T47D (cell line): ENCODE measurements at regions not wholly inside any gene's neighbourhood (a gene's known extent, or its start where the extent isn't known, plus 50 kb on each side); places are given as distances from the start of the nearest gene placed in this dataset.

ENCODE experiments used
- DNase-seq, 2 experiments: peaks; one replicate each; pipeline versions ENCODE4 v3.0.0 to v3.0.0-alpha.2; 2011 to 2012; ENCODE audit warnings: low read depth in 1 of 2, low spot score in 1 of 2
- JUND ChIP-seq: IDR thresholded peaks from 2 replicates; pipeline ENCODE4 v1.6.1; 2012; ENCODE audit warnings: low read depth
- in situ Hi-C: cut with HindIII; loops from 2 replicates; pipeline ENCODE4 v1.10.0; 2016; ENCODE audit warnings: low sequenced_read_pairs, low pct_unique_long_range_greater_than_20kb

DNA sequence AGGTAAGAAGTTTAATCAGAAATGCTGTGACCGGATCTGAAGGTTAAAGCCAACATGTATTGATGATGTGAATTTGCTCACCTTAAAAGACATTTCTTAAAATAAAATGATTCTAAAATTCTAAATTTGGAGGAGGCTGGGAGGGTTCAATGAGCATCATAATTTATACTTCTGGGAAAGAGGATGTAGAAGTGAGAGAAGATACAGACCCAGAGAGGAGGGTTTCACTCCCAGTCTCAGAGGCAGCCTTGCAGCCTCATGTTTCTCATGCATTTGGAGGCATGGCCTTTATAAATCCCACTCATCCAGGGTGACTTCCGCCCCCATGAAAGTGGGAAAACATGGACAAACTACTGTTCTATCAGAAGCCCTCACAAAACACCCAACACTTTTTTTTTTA lies 305.6 kb upstream of the PITRM1 start:
- no peak for TF ChIP-seq JUND

DNA sequence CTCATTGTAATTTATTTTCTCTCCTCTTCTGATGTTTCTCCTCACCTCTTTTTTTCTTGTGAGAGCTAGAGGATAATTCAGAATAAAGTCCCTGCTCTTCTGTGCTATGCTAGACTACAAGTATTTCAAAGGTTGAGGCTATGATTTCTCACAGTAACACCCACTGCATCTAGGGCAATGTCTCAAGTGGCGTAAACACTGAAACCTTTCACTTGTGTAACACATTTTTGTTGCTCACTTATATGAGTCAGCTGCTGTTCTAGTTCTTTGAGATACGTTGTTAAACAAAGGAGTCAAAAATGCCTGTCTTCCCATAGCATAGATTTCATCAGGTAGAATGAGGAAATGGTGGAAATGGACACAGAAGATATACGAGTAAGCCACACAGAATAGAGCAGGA lies 305.1 kb upstream of the PITRM1 start:
- in situ Hi-C loops = no loop called here
- DNase-seq = peak in 1 of 2 experiments; percentile 38
- TF ChIP-seq JUND = no peak

More for the DNA sequence above, 305.6 kb upstream of the PITRM1 start:
- DNase-seq = no peak
- in situ Hi-C loops = no loop called here

DNA sequence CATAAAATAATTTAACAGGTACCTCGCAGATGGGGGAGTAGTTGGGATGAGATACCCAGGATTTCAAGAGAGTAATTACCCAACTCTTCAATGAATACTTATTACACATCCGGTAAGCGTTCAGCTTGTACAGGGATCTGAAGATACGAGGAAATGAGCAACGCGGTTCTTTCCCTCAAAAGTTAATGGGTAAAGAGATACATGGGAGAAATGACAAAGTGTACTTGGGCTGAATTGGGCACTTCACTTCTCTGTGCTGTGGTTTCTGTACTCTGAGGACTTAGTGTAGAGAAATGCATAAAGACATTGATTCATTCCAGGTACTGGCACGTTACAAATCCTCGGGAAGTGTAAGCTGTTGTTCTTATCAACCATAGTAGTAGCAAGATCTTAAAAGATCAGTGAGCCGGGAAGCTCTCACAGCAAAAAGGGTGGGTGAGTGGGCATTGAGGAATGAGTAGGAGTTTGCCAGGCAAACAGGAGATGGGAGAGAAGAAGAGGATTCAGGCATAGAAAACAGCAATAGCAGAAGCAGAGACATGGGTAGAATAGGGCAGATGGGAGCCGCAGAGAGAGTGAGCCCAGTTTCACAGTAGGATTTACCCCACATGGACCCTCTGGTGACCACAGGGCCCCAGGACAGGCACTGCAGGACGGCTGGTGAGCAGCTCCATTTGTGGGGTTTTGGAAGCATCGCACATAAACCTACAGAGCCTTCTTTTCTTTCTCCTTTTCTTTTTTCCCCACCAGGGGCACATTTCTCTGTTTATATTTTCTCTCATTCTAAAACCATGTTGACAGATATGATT lies 304.3 kb upstream of the PITRM1 start:
- DNase-seq = no peak
- TF ChIP-seq JUND = no peak
- in situ Hi-C loops = no loop called here

DNA sequence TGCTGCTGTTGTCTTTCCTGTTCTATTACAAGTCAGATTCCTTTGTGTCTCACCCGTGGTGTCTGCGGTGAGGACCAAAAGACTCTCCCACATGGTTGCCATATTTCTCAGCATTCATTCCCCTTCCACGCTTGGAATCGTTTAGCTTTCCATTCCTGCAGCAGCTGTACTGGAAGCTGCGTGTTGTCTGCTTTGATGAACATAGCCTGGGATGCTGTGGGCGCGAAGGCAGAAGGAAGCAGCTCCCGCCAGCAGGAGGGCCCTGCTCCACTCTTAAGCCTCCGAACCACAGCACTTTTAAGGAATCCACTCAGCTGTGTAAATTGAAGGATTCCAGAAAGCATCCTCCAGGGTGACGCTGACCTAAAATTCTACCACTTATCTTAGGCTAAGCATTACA lies 303.6 kb upstream of the PITRM1 start:
- no peak for TF ChIP-seq JUND
- in situ Hi-C loops = no loop called here
- DNase-seq = no peak

DNA sequence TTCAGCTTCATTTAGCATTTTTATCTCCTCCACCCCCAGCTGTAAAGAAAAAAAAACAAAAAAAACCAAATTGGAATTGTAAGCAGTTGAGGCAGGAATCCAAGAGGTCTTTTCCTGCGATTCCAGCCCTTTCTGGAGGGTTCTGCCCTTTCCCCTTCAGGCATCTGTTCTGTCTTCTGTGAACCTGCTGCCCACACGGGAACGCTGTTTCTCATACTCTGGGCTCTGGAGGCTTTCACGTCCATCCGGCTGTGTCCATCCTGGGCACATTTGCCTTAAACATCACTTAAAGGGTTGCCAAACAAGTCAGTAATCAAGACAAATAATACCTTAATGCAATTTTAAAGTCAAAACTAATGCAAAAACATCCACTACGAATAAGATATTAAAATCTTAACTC lies 302.8 kb upstream of the PITRM1 start:
- TF ChIP-seq JUND = no peak
- in situ Hi-C loops = no loop called here
- DNase-seq = no peak

DNA sequence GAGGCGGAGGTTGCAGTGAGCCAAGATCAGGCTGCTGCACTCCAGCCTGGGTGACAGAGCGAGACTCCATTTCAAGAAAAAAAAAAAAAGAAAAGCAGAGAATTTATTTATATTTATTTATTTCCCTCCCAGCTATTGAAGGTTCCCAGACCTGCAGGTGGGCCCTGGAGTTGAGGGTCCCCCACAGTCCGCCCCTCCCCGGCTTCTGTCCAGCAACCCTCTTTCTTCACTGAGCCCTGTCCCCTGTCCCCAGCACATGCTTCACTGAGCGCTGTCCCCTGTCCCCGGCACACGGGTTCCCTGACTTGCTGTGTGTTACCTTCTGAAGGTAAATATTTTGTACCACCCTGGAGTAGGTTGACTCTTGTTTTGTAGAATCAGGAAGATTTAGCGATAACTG lies 301.7 kb upstream of the PITRM1 start:
- in situ Hi-C loops = no loop called here
- DNase-seq = no peak
- TF ChIP-seq JUND = no peak

DNA sequence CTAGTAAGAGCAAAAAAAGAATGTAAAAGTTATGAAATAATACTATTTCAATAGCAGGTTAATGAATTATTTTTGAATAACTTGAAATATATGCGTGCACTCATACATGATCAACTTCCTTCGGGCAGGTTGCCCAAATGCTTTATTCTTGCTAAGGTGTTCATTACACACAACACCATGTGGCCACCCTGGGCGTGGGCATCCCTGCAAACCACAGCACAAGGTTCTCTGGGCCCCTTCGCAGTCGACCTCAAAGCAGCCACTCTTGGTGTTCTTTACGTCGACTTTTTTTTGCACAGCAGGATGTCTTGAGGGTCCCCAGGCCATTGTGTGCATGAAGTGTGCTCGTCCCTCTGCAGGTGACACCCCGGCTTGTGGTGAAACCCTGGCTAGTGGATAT lies 300.7 kb upstream of the PITRM1 start:
- TF ChIP-seq JUND = no peak
- peak in 1 of 2 experiments; percentile 35 for DNase-seq
- in situ Hi-C loops = no loop called here

DNA sequence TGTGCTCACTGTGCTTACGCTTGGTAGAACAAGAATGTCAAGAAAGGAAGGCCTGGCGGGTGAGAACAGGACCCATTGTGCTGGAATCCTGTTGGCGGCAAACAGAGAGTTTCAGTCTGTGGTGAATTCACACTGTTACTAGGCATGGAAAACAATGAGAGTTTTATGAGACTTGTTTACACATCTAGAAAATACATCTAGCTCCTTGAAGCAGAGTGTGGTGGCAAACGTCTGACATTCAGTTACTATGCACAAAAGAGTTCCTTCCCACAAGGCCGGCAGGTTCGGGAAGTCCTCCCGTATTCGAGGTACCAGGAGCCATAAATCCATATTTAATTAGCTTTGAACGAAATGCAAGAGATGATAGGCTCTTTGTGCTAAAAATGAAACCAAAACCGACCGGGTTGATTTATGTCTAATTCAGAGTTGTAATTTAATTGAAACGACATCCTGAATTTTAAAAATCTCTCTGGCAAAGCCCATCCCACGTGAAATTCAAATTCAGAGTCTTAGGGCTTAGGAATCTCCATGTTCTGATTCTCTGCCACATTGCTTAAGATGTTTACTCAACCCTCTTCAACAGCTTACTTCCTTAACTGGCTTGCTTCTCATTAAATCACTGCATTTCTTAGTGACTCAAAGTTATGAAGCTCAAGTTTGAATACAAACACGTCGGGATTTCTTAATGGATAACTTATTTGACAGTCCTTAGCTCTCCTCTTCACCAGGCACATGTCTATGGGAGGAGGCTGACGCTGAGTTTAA lies 299.9 kb upstream of the PITRM1 start:
- in situ Hi-C loops = no loop called here
- TF ChIP-seq JUND = no peak
- DNase-seq = peak in 1 of 2 experiments; percentile 93

DNA sequence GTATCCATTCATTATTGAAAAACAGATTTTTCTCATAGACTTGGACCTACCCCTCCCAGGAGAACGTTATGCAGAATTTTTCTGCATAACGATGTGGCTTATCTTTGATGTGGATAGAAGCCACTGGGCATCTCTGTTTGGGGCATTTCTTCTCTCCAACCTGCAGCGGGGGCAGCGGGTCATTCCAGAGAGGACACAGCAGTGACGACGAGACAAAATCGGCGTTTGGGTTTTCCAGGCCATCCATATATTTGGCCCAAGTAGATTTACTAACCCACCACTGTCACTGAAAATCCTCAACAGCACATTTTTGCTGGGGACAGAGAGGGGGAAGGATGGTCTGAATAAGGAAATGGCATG lies 299.3 kb upstream of the PITRM1 start:
- DNase-seq = no peak
- in situ Hi-C loops = no loop called here
- TF ChIP-seq JUND = no peak

DNA sequence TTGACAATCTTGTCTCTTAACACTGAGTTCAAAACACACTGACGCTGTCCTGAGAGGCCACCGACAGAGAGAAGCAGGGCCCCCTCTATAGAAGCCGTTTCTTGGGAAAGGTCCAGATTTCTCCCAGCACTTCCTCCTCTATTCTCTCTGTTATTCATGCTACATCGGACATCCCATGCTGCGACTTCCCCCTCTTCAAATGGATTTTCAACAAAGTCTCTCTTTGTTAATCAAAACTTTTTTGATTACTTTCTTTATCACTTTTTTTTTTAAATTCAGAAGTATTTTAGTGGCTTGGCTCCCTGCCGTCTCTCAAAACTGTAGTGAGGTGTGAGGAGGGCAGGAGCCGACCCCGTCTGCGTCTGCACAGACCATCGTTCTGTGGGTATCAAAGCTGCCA lies 298.9 kb upstream of the PITRM1 start:
- TF ChIP-seq JUND = no peak
- DNase-seq = no peak
- in situ Hi-C loops = no loop called here

DNA sequence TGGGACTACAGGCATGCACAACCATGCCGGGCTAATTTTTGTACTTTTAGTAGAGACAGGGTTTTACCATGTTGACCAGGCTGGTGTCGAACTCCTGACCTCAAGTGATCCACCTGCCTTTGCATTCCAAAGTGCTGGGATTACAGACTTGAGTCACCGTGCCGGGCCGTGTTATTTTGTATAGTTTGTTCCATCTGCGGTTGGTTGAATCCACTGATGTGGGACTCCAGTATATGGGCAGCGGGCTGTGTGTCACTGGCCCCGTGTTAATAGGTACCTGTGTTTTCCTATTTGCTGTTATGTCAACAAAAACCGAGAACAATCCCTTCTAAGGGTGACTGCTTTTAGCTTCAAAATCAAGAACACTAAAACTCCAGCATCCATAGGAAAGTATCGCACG lies 297.6 kb upstream of the PITRM1 start:
- in situ Hi-C loops = no loop called here
- TF ChIP-seq JUND = no peak
- no peak for DNase-seq

DNA sequence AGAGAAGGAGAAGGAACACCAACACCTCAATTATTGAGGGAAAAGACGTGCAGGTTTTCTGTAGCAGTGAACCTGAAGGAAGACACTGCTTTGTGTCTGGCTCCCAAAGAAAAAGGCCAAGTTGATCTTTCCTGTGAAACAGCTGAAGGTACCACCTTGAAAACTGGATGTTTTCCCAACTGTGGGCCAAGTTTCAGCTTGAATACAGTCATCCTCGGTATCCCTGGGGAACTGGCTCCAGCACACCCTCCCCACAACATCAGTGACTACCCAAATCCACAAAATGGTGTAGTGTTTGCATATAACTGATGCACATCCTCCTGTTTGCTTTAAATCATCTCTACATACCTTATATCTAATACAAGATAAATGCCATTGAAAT lies 297.0 kb upstream of the PITRM1 start:
- TF ChIP-seq JUND = no peak
- DNase-seq = peak in 1 of 2 experiments; percentile 18
- in situ Hi-C loops = no loop called here

DNA sequence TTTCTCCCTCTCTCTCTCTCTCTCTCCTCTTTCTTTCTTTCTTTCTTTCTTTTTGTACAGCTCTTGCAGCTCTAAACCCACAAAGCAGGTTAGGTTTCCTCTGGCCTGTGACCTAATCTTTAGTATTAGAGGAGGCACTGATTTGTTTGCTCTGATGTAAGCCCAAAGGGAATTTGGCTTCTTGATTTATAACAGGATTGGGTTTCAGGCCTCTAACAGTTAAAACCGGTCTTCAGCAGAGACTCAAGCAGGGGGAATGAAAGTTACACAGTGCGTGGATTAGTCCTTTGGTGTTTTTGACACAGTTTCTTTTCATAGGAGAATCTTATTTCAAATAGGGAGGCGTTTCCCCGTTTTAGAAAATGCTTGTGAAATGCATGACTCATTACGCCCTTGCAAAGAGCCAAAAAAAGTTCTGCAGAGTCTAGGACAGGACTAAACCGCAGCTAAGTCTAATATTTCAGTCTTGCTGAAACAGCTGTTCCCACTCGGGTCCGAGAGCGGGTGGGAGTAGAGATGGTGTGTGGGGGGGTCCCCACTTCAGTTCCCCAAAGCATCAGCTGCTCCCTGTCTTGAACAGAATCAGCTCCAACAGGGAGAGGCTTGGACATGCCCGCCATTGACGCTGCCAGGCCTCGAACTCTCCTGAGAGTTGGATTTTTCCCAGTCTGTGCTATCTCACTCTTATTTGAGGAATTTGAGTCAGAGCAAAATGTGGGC lies 296.5 kb upstream of the PITRM1 start:
- peak; percentile 91 for TF ChIP-seq JUND
- peak; percentile 52 to 98 for DNase-seq
- in situ Hi-C loops = no loop called here
